ENCODE measurements at regions not wholly inside any gene's neighbourhood (a gene's known extent, or its start where the extent isn't known, plus 50 kb on each side); places are given as distances from the start of the nearest gene placed in this dataset.

- TF ChIP-seq EZH2 (IDR thresholded peaks at IDR 0.05; ENCODE audit: insufficient read depth, poor library complexity, severe bottlenecking) (no peak), EZH2phosphoT487 (IDR thresholded peaks at IDR 0.05; ENCODE audit: insufficient read depth, low read depth) (no peak)
These were observed 848.4 kb downstream of the GATA3 start for GRCh38 chr10:8902926-8903325.
